Hepatocyte (in vitro differentiated cells): ENCODE measurements at regions not wholly inside any gene's neighbourhood (a gene's known extent, or its start where the extent isn't known, plus 50 kb on each side); places are given as distances from the start of the nearest gene placed in this dataset.

Experiments
- DNase-seq: peaks from one replicate; pipeline ENCODE4 v3.0.0-alpha.2; 2016; ENCODE audit warnings: low spot score
- H2AFZ ChIP-seq: fragments of 200-600 bp; sonication (generic); 2 replicates; pipeline ENCODE4 v1.6.0; 2016; ENCODE audit warnings: antibody characterized with exemption, mild to moderate bottlenecking
- H3K27ac ChIP-seq: fragments of 200-600 bp; sonication (generic); 2 replicates; pipeline ENCODE4 v1.5.1; 2016; ENCODE audit warnings: mild to moderate bottlenecking
- H3K27me3 ChIP-seq: fragments of 200-600 bp; sonication (generic); 2 replicates; pipeline ENCODE4 v1.6.1; 2016
- H3K36me3 ChIP-seq: fragments of 200-600 bp; sonication (generic); replicated peaks from 2 replicates; pipeline ENCODE4 v1.5.1; 2016; ENCODE audit warnings: low read depth; ENCODE audit not compliant: insufficient read depth
- H3K4me1 ChIP-seq: fragments of 200-600 bp; sonication (generic); 2 replicates; pipeline ENCODE4 v1.5.1; 2016; ENCODE audit warnings: mild to moderate bottlenecking, moderate library complexity; ENCODE audit not compliant: insufficient read depth
- H3K4me2 ChIP-seq: fragments of 200-600 bp; sonication (generic); 2 replicates; pipeline ENCODE4 v1.6.0; 2016
- H3K4me3 ChIP-seq: fragments of 200-600 bp; sonication (generic); 2 replicates; pipeline ENCODE4 v1.5.1; 2016; ENCODE audit warnings: mild to moderate bottlenecking
- H3K79me2 ChIP-seq: fragments of 200-600 bp; sonication (generic); 2 replicates; pipeline ENCODE4 v1.6.0; 2017; ENCODE audit warnings: mild to moderate bottlenecking
- H3K9me2 ChIP-seq: fragments of 200-600 bp; sonication (generic); replicated peaks from 2 replicates; pipeline ENCODE4 v1.6.0; 2017; ENCODE audit warnings: mild to moderate bottlenecking; ENCODE audit not compliant: insufficient read depth
- H3K9me3 ChIP-seq: fragments of 200-600 bp; sonication (generic); 2 replicates; pipeline ENCODE4 v1.5.1; 2016; ENCODE audit warnings: low read depth, mild to moderate bottlenecking
- H4K20me1 ChIP-seq: fragments of 200-600 bp; sonication (generic); 2 replicates; pipeline ENCODE4 v1.6.0; 2016; ENCODE audit warnings: mild to moderate bottlenecking; ENCODE audit not compliant: insufficient read depth, poor library complexity, severe bottlenecking
- CTCF ChIP-seq: fragments of 200-600 bp; sonication (generic); IDR thresholded peaks from 2 replicates; pipeline ENCODE4 v1.5.1; 2016; ENCODE audit warnings: antibody characterized with exemption, mild to moderate bottlenecking; ENCODE audit not compliant: poor library complexity
- EZH2 ChIP-seq: fragments of 200-600 bp; sonication (generic); IDR thresholded peaks from 2 replicates; pipeline ENCODE4 v1.6.1; 2016; ENCODE audit warnings: antibody characterized with exemption, mild to moderate bottlenecking, borderline replicate concordance
- EZH2phosphoT487 ChIP-seq: fragments of 200-600 bp; sonication (generic); IDR thresholded peaks from one replicate; pipeline ENCODE4 v1.6.1; 2018; ENCODE audit warnings: antibody characterized with exemption, mild to moderate bottlenecking, low read depth, moderate library complexity; ENCODE audit not compliant: unreplicated experiment, severe bottlenecking
- WGBS: methylation state at CpG from one replicate; pipeline ENCODE4 v1.1.6; 2016; ENCODE audit warnings: low lambda C conversion rate; ENCODE audit errors: missing lambda C conversion rate; 5-methylcytosine and 5-hydroxymethylcytosine counted together

DNA sequence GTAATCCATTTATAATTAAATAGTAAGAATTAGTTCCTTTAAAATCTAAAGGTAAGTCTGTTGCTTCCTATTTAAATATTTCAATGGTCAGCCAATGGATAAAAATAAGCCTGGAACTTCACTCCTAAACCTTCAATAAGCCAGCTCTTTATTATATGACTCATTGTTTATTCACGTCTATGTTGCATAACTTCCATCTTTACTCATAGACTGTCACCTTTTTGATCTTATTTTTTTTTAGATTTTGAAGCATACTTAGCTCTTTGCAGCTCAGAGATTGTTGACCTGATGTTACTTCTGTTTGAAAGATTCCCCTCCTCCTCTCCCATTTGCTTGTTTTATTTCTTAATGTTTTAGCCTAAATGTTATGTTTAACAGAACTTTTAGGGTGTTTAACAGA lies 1571.2 kb upstream of the RAG2 start:
- Histone ChIP-seq H3K4me2 (no peak overlapping the region), H4K20me1 (no peaks in the 10 kb centered on the region), H3K9me2 (no peaks in the 10 kb centered on the region), H3K4me3 (no peak overlapping the region), H3K36me3 (no peaks in the 10 kb centered on the region), H3K79me2 (no peaks in the 10 kb centered on the region), H3K9me3 (no peaks in the 10 kb centered on the region), H2AFZ (no peak overlapping the region), H3K27ac (no peak overlapping the region), H3K4me1 (peaks cover 5% of the 10 kb centered on the region), H3K27me3 (no peaks in the 10 kb centered on the region)
- TF ChIP-seq EZH2phosphoT487: no peak
- no peak for TF ChIP-seq CTCF
- TF ChIP-seq EZH2: no peak
- 25% methylated on average over 1 of the region's 1 CpG for WGBS
- DNase-seq: peak; percentile 6

- H3K27me3 ChIP-seq: no peaks in the 10 kb centered on the region
- no peaks in the 10 kb centered on the region for H3K36me3 ChIP-seq
- no peak overlapping the region for H3K4me2 ChIP-seq
- no peaks in the 10 kb centered on the region for H3K9me3 ChIP-seq
- DNase-seq: no peak
- no peaks in the 10 kb centered on the region for H3K79me2 ChIP-seq
- H3K4me1 ChIP-seq: no peaks in the 10 kb centered on the region
- no peak overlapping the region for H2AFZ ChIP-seq
- H3K4me3 ChIP-seq: no peak overlapping the region
- no peak overlapping the region for H3K27ac ChIP-seq
- no peak for TF ChIP-seq EZH2
- no peak for TF ChIP-seq CTCF
- no peak for TF ChIP-seq EZH2phosphoT487
- H4K20me1 ChIP-seq: no peaks in the 10 kb centered on the region
- H3K9me2 ChIP-seq: no peaks in the 10 kb centered on the region
Measured at GRCh38 chr11:38163526-38163925, 1565.5 kb upstream of the RAG2 start.

DNA sequence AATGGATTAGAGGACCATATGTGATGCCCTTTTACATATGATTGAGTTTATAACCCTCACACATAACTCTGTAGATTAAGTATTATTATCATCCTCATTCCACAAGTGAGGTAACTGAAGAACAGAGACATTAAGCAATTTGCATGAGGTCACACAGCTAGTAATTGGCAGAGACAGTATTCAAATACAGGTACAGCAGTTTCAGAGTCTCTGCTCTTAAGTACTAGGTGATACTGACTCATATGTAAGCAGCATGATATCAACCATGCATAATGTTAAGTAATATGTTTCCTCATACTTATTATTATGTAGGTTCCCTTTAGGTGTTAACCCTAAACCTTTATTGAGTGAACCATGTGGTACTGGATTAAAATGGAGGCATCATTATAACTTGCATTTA lies 1562.4 kb upstream of the RAG2 start:
- Histone ChIP-seq H3K27ac (no peak overlapping the region), H2AFZ (no peak overlapping the region), H3K4me2 (no peak overlapping the region), H4K20me1 (no peaks in the 10 kb centered on the region), H3K27me3 (no peaks in the 10 kb centered on the region), H3K36me3 (no peaks in the 10 kb centered on the region), H3K4me3 (no peak overlapping the region), H3K4me1 (no peaks in the 10 kb centered on the region), H3K9me3 (no peaks in the 10 kb centered on the region), H3K79me2 (no peaks in the 10 kb centered on the region), H3K9me2 (no peaks in the 10 kb centered on the region)
- no peak for DNase-seq
- TF ChIP-seq CTCF: no peak
- TF ChIP-seq EZH2: no peak
- TF ChIP-seq EZH2phosphoT487: no peak

DNA sequence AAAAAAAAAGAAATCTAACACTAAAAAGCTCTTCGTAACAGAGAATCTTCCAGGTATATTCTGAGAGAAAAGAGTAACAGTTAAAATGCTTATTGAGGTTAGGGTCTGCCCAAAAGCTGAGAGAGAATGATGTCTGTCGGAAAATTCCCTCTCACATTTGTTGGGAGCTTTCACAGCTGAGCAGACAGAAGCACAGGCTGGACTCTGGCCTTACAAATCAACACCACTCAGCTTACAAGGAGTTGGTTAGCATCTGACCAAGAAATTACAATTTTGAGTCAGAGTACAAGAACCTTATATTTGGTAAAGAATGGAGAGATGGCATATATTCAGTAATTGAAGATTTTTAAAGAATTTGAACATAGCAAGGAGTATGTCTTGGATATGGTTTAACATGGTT lies 1561.0 kb upstream of the RAG2 start:
- no peak for DNase-seq
- H3K79me2 ChIP-seq: no peaks in the 10 kb centered on the region
- 99% methylated on average over 2 of the region's 2 CpGs for WGBS
- TF ChIP-seq EZH2: no peak
- TF ChIP-seq CTCF: no peak
- TF ChIP-seq EZH2phosphoT487: no peak
- H2AFZ ChIP-seq: no peak overlapping the region
- no peaks in the 10 kb centered on the region for H3K9me2 ChIP-seq
- no peaks in the 10 kb centered on the region for H3K27me3 ChIP-seq
- H3K9me3 ChIP-seq: no peaks in the 10 kb centered on the region
- no peak overlapping the region for H3K27ac ChIP-seq
- no peaks in the 10 kb centered on the region for H4K20me1 ChIP-seq
- no peak overlapping the region for H3K4me2 ChIP-seq
- no peak overlapping the region for H3K4me3 ChIP-seq
- H3K36me3 ChIP-seq: no peaks in the 10 kb centered on the region
- no peaks in the 10 kb centered on the region for H3K4me1 ChIP-seq
